Esophagus squamous epithelium (tissue), 5 donors: ENCODE measurements at regions not wholly inside any gene's neighbourhood (a gene's known extent, or its start where the extent isn't known, plus 50 kb on each side); places are given as distances from the start of the nearest gene placed in this dataset.

Experiments
- DNase-seq: peaks from one replicate; lab custom pipeline; 2025; lab: John Stamatoyannopoulos, UW
- H3K27ac ChIP-seq, 4 donors: fragments of 200-600 bp; sonication (generic); one replicate each; pipeline ENCODE4 v1.5.1; 2016 to 2019; ENCODE audit warnings: mild to moderate bottlenecking in 1 of 4
- H3K27me3 ChIP-seq, 4 donors: fragments of 200-600 bp; sonication (generic); 1 replicate in 3 of 4; 2 replicates in 1 of 4; pipeline versions ENCODE4 v1.5.1 to v1.6.0; 2017 to 2021; ENCODE audit warnings: antibody characterized with exemption in 1 of 4
- H3K36me3 ChIP-seq, 3 donors: fragments of 200-600 bp; sonication (generic); one replicate each; pipeline ENCODE4 v1.5.1; 2016 to 2019
- H3K4me1 ChIP-seq, 3 donors: fragments of 200-600 bp; sonication (generic); one replicate each; pipeline ENCODE4 v1.5.1; 2017 to 2019
- H3K4me3 ChIP-seq, 4 donors: fragments of 200-600 bp; sonication (generic); 1 replicate in 3 of 4; 2 replicates in 1 of 4; pipeline ENCODE4 v1.5.1; 2016 to 2019; ENCODE audit warnings: mild to moderate bottlenecking in 2 of 4, moderate library complexity in 1 of 4
- H3K9me3 ChIP-seq, 3 donors: fragments of 200-600 bp; sonication (generic); one replicate each; pipeline ENCODE4 v1.5.1; 2016 to 2019
- POLR2A ChIP-seq, 4 donors: fragments of 450-650 bp; IDR thresholded peaks; one replicate each; pipeline ENCODE4 v1.6.1; 2017; ENCODE audit warnings: antibody characterized with exemption in 4 of 4, mild to moderate bottlenecking in 4 of 4, moderate library complexity in 3 of 4
- whole genome bisulfite sequencing, 2 donors: methylation state at CpG; one replicate each; pipeline ENCODE4 v1.1.5; 2018; 5-methylcytosine and 5-hydroxymethylcytosine counted together
- intact Hi-C: fragments of 100-400 bp; cut with DNase I; formaldehyde crosslinking; loops from one replicate; pipeline ENCODE4 v1.15.0; 2022
- donor health status: DM: yes; HTN: yes; CAD: no.

GRCh38 chr4:3391422-3391821 lies 50.3 kb upstream of the HGFAC start:
- no peak for DNase-seq

More at GRCh38 chr4:3391422-3391821, 50.3 kb upstream of the HGFAC start:
- H3K27ac ChIP-seq = peak overlapping the region in 2 of 4 donors; percentile 98 to 99
- H3K4me1 ChIP-seq = peaks cover 19 to 65% (median 46%) of the 10 kb centered on the region in 3 donors
- H3K36me3 ChIP-seq = peaks cover 0 to 29% (median 0%) of the 10 kb centered on the region in 3 donors
- 75 to 80% methylated on average over 4 to 6 of the region's 9 CpGs for WGBS, 2 donors
- H3K9me3 ChIP-seq = no peaks in the 10 kb centered on the region
- H3K4me3 ChIP-seq = no peak overlapping the region
- intact Hi-C loops = no loop called here
- no peaks in the 10 kb centered on the region for H3K27me3 ChIP-seq
- no peak for TF ChIP-seq POLR2A (IDR thresholded peaks at IDR 0.05)
